ENCODE measurements at regions not wholly inside any gene's neighbourhood (a gene's known extent, or its start where the extent isn't known, plus 50 kb on each side); places are given as distances from the start of the nearest gene placed in this dataset.
"Not testable (repeated sequence)": the region's sequence is repeated elsewhere in the genome, so short reads cannot be mapped to it uniquely, and the experiment has no call there.

DNA sequence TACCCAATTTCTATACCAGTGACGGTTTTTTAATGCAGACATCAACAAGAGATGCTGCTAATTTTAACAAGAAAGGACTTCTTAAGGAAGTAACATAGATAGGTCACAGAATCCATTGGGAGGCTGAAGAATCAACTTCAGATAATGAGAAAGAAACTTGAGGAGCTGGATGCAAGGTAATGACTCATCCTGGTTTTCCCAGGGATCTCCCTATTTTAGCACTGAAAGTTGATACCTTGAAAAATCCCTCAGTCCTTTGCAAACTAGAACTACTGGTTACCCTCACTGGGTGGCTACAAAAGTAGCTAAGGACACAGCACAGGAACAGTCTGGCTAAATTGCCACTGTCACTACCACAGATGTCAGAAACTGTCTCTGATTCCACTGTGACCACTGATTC lies 561.9 kb downstream of the FLRT2 start:
- DNase-seq, result no peak

DNA sequence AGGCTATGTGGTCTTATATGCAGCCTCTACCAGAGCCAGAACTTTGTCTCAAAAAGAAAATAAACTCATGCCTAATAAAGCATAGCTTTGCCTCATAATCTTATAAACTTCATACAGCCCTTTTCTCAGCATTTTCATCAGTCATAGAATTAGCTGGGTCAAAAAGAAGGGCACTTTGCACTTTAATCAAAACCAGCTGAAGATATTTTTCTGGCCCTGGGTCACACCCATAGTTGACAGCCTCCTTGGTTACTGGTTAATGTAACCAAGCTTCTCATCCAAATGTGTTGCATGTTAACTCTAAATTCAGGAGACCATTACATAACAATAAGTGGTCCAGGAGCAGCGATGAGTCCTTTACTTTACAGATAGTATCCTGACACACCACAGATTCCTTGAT lies 558.2 kb downstream of the FLRT2 start:
- DNase-seq, result no peak

DNA sequence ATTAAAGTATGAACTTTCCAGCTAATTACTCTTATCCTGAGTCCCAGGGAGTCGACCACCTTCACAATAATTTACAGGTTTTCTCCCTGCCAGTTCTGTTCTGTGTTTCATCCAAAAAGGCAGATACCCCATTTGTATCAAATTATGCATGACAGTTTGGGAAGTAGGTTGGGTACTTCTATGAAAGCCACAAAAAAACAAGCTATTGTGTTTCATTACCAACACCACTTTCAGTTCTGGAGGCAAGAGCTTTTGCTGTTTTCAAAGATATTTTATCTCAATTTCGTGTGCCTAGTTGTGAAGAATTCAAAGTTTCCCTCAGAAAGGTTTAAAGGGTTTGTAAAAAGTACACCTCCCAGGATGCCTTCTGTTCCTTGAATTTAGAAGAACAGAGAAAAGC lies 557.4 kb downstream of the FLRT2 start:
- DNase-seq, result no peak

DNA sequence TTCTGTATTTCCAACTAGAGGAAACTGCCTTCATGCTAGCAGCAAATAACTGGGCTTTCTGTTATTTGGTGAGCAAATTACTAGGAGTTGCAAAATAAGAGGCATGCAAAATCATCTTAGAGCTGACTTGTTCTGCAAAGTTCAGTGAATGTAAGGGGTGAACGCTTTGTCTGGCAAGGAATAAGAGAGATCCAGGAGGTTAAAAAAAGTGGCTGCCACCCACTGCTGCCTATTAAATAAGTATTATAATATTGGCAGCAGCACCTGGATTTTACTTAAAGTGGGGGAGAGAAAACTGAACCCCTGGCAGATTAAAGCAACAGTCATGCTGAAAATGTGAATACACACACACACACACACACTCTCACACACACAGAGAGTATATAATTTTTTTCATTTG lies 557.0 kb downstream of the FLRT2 start:
- DNase-seq, result no peak

DNA sequence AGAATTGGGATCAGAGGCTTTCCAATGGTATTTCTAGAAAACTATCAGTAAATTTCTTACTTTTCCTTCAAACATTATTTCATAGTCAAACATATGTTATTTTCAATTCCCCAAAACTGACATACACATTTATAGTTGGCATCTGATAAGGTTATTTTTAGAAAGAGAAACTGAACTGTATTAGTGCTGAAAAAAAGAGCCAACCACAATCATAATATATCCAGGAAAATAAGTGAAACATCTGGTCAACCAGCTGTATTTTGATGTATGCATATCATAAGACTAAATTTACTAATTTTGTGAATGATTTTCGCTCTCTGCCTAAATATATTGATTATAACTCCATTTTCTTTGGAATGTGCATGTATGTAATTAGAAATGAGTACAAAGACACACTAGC lies 554.2 kb downstream of the FLRT2 start:
- no peak for DNase-seq

DNA sequence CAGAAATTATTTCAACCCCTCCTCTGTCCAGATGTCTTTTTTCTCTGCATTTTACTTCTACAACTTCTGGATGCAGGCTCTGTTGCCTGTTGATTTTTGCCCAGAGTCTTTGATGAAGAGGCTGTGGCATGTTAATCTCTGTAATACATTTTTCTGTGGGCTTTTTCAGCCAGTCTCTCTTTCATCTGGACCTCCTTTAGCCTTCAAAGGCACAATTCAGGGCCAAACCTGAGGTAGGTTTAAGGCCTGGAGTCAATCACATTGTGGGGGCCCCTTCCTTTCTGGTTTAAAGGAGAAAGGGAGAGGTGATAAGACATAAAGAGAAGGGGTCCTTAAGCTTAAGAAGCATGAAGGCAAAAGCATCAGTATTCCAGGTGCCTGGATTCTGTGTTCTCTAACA lies 553.7 kb downstream of the FLRT2 start:
- DNase-seq, result no peak

DNA sequence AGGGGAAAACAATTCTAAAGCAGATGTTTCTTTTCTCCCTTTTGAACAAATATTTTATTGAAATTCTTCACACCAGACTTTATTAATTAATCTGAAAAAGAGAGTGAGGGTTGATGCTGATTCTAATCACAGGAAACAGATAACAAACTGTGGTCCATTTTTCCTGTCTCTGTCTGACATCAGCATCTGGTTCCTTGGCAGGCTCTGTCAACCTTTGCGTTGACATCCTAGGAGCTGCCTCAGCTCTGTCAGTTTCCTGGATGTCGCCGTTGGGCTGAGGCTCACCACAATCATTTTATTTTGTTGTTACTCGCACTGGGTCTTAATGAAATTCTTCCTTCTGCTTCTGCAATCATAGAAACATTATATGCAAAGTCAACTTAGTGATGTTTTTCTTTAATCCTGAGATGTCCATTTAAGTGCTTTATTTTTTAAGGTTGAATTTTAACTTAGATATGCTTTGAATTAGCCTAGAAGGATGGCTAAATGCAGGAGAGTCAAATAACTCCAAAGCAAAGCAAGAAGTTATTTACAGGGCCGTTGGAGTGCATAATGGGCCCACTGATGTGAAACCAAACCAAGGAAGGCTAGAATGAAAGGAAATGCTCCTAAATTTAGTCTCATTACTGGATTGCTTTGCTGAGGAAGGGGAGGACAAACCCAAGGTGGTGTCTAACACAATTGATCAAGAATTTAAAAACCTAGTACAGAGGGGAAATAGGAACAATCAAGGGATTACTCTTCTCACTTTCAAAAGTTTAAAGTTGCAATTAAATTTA lies 542.4 kb downstream of the FLRT2 start:
- DNase-seq, result no peak

DNA sequence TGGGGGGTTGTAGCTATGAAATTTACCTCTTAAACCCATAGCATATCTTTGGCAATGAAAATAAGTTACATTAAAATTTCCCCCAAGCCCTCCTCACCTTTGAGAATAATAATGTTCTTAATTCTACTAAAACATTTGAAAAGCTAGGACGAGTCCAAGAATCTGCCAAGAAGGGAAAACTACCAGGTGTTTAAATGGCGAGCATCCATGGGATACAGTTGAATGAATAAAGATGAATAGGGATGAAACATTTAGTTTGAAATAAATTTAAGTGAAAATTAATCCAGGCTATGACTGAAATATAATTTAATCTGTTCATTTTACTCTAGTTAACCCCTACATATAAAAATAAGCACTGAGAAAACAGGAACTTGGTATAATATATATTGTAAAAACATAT lies 536.7 kb downstream of the FLRT2 start:
- DNase-seq, result no peak

DNA sequence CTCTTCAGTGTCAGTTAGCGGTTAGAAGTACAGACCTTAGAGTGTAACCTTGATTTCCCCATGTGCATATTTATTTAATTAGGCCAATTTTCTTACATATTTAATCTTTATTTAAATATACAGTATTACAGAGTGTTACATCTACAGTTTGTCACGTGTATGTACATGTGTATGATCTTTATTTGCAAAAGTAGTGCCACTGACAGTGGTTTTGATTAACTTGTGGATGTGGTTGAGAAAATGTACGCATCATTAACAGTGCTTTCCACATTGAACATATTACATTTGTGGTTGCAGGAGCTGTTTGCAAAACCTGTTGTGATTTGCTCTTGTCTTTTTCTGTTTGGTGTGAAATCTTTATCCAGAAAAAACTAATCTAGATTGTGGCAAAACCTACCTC lies 535.5 kb downstream of the FLRT2 start:
- DNase-seq, result no peak

DNA sequence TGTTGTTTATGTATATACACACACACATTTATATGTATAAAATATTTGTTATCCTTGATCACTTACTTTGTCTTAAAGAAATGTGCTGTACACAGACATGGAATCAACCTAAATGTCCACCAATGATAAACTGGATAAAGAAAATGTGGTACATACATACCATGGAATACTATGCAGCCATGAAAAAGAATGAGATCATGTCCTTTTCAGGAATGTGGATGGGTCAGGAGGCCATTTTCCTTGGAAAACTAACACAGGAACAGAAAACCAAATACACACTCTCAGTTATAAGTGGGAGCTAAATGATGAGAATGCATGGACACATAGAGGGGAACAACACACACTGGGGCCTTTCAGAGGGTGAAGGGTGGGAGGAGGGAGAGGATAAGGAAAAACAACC lies 534.7 kb downstream of the FLRT2 start:
- DNase-seq, result not testable (repeated sequence)

DNA sequence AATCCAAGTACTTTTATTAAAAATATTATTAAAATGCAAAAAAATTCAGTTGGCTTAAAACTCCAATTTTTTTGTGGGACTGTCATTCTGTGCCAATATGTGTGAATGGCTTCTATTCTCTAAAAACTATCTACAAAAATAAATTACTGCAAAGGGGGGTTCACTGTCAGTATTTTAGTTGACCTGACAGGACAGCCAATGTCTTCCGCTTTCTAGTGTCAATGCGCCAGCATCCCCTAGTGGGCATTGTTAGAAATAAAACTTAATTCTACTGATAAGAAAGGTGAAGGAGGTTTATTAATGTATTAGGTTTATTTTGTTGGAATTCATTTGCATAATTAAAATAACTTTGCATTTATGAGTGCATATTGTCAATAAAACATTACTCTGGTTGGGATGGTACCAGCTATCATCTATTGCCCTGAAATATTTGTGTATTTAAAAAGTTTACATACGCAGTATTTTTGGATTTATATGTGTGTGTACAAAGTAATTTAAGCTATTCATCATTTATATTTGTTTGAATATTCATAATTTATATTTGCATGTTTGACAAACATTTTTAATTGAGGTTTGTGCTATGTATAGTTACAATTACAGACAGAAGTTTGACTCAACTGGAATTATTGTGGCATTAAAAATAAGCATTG lies 527.2 kb downstream of the FLRT2 start:
- peak; percentile 62 for DNase-seq

DNA sequence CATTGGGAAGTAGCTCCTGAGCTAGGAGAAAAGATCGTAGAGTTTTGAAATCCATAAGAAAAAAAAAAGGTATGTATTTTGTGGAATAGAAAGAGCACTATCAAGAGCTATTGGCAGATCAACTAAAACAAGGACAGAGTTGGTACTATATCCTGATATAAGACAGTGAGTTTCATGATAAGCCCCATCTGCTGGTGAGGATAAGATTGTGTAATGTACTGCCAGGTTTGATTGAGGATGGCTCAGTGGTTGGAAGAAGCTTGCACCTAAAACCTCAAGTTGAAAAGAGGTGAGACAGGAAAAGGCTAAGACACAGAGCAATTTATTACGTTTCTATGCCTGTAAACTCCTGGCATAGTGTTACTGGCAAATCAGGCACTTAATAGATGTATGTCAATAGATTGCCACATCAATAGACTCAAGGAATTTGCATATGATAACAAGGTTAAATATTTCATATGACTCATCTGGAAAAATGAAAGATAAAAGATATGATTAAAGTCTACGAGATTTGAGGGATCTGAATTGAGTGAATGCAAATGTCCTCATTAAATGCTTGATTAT lies 525.6 kb downstream of the FLRT2 start:
- DNase-seq, result peak; percentile 43

DNA sequence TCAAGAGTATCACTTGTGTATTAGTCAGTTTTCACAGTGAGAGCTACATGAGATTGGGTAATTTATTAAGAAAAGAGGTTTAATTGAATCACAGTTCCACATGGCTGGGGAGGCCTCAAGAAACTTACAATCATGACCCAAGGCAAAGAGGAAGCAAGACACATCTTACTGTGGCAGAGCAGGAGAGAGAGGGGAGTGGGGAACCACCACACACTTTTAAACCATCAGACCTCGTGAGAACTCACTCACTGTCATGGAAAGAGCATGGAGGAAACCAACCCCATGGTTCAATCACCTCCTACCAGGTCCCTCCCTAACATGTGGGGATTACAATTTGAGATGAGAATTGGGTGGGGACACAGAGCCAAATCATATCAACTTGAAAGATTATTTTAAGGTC lies 522.9 kb downstream of the FLRT2 start:
- no peak for DNase-seq

DNA sequence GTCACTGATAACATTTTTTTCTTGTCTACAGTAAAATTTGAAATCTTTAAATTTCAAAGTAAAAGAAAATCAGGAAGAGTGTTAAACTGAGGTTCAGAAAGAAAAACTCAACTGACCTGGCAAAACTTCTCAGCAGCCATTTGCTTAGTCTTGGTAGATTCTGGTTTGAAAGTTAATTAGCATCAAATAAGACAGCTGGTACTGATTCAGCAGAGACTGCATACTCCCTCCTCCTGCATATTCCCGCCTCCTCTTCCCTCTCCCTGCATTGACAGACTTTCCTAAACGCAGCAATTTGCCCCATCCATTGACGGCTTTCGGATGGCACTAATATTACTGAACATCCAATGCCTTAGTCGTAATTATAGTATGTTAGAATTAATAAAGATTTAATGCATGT lies 520.8 kb downstream of the FLRT2 start:
- DNase-seq, result no peak

DNA sequence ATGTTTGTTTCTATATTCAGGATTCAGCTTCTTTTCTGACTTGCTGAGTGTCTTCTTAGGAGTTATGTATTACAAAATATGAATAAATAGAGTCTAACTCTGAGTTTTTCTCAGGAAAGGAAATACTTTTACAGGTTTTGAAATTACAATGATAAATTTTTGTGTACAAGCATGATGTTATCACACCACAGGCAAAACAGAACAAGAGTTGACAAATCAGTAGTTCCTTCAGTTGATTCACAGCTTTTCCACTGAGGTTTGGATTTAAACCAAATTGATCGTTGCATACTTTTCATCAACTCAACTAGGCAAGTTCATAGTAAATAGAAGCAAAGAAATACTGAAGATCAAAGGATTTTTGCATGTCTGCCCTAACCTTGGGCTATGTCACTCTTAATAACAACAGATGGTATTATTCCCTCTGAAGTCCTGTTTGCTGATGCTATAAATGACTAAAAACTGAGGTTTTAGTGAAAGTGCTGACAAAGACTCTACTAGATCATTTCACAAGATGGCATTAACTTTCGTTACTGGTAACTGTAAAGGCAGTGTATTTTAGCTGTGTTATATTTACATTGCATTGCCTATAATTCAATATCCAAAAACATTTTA lies 520.2 kb downstream of the FLRT2 start:
- DNase-seq, result no peak

DNA sequence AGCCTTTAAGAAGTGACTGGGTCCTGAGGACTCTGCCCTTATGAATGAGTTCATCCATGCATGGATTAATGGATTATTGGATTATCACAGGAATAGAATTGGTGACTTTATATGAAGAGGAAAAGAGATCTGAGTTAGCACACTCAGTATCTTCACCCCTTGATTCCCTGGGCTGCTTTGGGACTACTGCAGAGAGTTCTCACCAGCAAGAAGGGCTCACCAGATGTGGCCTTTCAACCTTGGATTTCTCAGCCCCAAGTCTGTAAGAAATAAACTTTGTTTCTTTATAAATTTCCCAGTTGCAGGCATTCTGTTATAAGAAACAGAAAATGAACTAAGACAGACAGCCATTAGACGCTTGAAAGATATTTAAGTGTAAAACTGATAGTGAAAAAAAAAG lies 509.2 kb downstream of the FLRT2 start:
- DNase-seq, result no peak

DNA sequence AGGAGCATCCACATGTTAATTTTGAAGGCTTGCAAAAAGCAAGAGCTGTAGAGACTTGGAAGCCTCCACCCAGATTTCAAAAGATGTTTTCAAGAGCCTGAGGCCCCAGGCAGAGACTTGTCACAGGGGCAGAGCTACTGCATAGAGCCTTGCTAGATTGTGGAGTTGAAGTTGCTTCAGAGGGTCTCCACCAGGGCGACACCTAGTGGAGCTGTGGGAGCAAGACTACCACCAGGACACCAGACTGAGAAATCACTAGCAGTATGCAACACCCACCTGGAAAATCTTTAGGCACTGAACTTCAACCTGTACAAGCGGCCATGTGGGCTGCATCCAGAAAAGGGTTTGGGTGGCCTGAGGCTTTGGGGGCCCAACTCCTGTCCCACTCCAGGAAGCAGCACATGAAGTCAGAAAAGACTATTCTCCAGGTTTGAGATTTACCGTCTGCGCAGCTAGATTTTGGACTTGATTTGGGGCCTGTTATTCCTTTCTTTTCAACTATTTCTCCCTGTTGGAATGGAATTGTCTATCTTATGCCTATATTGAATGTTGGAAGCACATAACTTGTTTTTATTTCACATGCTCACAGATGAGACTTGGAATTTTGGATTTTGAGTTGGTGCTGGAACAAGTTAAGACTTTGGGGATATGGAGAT lies 508.6 kb downstream of the FLRT2 start:
- DNase-seq, result peak; percentile 67

DNA sequence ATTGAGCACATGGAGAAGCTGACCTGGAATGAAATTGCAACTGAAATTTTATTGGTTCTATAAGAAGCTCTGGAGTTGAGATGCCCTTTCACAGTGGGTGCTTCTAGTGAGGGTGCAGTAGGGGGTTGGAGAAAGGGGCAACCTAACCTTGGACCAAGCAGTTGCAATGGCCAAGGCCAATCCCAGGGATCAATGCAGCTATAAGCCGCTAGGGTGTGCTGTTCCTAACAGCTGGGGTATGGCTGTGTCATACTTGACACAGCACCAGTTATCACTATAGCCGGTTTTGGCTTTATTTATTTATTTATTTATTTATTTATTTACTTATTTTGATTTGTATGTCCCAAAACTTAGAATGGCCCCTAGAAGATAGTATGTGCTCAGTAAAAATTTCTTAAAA lies 505.9 kb downstream of the FLRT2 start:
- DNase-seq, result no peak

DNA sequence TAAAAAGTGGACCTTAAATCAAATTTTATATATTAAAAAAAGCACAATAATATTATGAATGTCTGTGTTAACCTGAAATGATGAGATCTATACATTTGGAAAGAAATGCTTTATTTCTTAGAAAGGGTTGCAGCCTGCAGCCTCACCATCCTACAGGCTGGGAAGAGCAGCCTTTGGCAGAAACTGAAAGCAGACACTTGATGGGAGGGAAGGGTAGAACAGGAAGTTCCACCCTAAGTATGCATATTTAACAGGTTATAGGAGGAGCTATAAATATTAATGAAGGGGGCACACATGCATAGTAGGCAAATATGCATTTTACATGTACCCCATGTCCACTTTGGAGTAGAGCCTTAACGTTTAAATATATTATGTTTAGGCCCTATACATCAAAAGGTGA lies 498.0 kb downstream of the FLRT2 start:
- no peak for DNase-seq

DNA sequence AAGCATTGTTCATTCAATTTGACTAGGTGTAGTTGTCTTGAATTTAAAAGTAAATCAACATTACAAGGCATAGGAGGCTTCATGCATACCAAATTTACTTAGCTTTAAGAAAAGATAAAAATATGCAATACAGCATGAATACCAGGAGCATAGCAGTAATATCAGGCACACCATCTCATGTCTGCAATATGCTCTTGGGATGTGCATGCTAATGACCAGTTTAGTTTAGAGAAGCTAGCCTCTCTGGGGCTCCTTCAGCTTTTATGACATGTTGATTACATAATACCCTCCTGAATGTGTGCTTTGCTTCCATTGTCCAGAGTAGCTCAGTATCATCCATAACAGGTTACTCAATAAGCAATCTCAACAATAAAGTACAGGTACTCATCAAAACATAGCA lies 497.2 kb downstream of the FLRT2 start:
- no peak for DNase-seq

DNA sequence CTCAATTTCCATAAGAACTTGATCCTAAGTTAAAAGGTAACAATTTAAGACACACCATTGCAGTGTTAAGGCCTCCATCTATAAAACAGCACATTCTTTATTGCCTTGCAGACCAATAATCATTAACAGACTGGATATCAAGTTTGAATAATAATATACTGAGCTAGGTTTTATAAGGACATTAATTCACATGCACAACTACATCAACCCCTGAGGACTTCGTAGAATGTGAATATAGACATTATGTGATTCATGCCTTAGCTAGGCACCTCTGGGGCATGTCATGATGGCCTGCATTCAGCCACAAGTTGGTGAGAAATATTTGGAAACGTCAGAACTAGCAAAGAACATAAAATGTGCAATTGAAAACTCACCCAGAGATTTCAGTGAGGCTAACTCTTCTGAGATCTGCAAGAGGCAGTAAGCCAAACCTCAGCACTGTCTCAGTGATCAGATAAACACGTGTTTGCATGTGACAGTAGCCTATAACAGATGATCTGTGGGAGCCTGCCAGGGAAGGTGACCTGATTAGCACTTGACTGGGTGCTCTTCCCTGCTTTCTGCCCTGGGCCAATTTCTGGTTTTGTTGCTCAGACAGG lies 492.2 kb downstream of the FLRT2 start:
- DNase-seq, result no peak

DNA sequence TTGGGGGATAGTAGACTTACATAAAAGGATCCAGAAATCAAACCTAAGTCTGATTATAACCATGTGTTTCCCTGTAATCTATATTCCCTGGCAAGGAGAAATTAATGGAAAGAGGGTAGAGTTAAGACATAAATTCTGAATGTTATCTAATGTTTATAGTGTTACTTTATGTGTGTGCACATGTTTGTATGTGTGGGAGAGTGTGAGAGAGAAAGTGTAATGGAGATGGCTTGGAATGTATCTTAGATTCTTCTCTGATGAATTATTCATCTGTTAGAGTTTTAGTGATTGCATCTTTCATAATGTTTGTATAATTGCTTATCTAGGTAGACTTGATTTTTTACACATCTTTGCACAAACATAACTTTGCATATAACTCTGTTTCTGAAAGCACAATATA lies 490.9 kb downstream of the FLRT2 start:
- no peak for DNase-seq

DNA sequence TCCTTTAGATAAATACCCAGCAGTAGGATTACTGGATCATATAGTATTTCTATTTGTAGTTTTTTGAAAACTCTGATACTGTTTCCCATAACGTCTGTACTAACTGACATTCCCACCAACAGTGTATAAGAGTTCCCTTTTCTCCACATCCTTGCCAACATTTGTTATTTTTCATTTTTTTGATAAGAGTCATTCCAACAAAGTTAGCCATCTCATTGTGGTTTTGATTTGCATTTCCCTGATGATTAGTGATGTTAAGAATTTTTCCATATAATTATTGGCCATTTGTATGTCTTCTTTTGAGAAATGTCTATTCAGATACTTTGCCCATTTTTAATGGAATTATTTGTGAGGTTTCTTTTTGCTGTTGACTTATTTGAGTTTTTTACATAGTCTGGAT lies 486.0 kb downstream of the FLRT2 start:
- DNase-seq, result no peak
